GM10266 (cell line): ENCODE measurements at regions not wholly inside any gene's neighbourhood (a gene's known extent, or its start where the extent isn't known, plus 50 kb on each side); places are given as distances from the start of the nearest gene placed in this dataset.

ENCODE experiments used
- DNase-seq: peaks from one replicate; pipeline ENCODE4 v3.0.0; 2012; ENCODE audit errors: extremely low spot score
- TF ChIP-seq, protein P1 (sequence below): IDR thresholded peaks from 2 replicates; pipeline ENCODE4 v1.5.1; 2012; ENCODE audit warnings: mild to moderate bottlenecking, low read depth; ENCODE audit not compliant: control insufficient read depth, insufficient read depth; ENCODE audit errors: missing control alignments

- TF ChIP-seq, protein P1, sequence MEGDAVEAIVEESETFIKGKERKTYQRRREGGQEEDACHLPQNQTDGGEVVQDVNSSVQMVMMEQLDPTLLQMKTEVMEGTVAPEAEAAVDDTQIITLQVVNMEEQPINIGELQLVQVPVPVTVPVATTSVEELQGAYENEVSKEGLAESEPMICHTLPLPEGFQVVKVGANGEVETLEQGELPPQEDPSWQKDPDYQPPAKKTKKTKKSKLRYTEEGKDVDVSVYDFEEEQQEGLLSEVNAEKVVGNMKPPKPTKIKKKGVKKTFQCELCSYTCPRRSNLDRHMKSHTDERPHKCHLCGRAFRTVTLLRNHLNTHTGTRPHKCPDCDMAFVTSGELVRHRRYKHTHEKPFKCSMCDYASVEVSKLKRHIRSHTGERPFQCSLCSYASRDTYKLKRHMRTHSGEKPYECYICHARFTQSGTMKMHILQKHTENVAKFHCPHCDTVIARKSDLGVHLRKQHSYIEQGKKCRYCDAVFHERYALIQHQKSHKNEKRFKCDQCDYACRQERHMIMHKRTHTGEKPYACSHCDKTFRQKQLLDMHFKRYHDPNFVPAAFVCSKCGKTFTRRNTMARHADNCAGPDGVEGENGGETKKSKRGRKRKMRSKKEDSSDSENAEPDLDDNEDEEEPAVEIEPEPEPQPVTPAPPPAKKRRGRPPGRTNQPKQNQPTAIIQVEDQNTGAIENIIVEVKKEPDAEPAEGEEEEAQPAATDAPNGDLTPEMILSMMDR = no peak
- DNase-seq = no peak
These were observed 286.2 kb downstream of the NDFIP2 start for GRCh38 chr13:79767126-79767525.

GRCh38 chr13:79765331-79765730 lies 284.4 kb downstream of the NDFIP2 start:
- no peak for DNase-seq
- TF ChIP-seq, protein P1 = no peak

DNA sequence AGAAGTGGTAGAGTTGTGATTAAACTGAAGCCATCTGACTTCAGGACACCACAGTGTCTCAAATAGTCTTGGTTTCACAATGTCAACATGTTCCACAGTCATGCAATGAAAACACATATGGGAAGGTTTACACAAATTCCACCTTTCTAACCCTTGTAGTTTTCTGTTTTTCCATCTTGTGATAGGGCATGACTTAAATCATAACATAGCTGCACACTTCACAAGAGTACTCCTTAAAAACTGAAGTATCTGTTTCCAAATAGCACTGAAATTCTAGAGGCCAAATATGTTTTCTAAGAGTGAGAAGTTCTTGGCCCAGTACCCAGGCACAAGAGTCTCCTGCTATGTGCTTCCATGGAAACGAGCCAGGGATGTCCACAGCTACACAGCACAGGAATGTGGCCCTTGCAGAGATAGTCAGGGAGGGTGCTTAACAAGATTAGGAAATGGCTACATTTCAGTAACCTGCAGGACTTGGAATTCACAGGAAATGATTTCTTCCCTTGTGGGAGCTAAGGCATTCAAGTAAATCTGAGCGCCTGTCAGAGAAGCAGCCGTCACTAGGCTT lies 269.1 kb downstream of the NDFIP2 start:
- no peak for DNase-seq
- TF ChIP-seq, protein P1 = no peak

GRCh38 chr13:79749566-79749965 lies 268.6 kb downstream of the NDFIP2 start:
- no peak for DNase-seq
- TF ChIP-seq, protein P1 = no peak

DNA sequence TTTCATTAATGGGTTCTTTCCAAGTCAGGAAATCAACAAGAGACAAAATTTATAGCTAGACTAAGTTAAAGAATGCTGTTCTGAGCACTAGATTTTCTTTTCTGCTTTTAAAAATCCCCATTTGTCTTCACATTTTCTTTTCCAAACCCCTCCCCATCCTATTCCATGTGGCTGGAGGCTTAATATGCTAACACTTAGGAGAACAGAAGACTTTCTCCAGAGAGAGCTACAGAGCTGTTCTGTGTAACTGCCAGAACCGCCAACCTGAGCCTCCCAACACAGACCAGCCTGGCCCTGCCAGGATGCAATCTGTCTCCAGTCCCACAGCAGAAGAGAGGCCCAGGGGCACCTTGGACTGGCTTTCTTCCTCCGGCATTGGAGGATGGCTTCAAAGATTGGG lies 264.1 kb downstream of the NDFIP2 start:
- TF ChIP-seq, protein P1 = no peak
- DNase-seq = no peak

GRCh38 chr13:79742923-79743322 lies 262.0 kb downstream of the NDFIP2 start:
- TF ChIP-seq, protein P1 = no peak

DNA sequence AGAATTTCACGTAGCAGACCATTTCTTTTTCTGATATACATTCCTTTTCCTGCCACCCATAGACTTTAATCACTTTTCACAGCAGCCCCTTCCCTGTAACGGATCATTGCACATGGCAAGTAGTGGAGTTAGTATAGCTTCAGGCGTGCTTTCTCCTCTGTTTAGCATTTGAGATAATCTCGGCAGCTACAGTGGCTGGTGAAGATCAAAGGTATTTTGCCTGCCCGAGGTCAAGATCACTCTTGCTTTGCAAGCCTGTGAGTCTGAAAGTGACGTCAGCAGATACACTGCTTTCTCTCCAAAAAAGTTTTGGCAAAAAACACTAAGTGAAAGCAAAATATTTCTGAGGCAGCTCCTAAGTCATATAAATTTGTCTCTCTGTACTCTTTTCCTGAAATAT lies 260.0 kb downstream of the NDFIP2 start:
- no peak for DNase-seq
- TF ChIP-seq, protein P1 = no peak

More at GRCh38 chr13:79742923-79743322, 262.0 kb downstream of the NDFIP2 start:
- DNase-seq = no peak
